ENCODE measurements at regions not wholly inside any gene's neighbourhood (a gene's known extent, or its start where the extent isn't known, plus 50 kb on each side); places are given as distances from the start of the nearest gene placed in this dataset.

GRCh38 chr4:12178614-12179610 lies 750.2 kb upstream of the HS3ST1 start:
- 57 to 59% (median 58%) methylated on average over 11 of the region's 11 CpGs for WGBS, 4 donors
- TF ChIP-seq CTCF (IDR thresholded peaks at IDR 0.05) (no peak), POLR2A (IDR thresholded peaks at IDR 0.05) (no peak)
- no peak overlapping the region for H3K4me3 ChIP-seq
- H3K9me3 ChIP-seq (replicated peaks in 1 of 3) = no peaks in the 10 kb centered on the region
- H3K27ac ChIP-seq = no peak overlapping the region
- H3K36me3 ChIP-seq (replicated peaks in 1 of 2) = no peaks in the 10 kb centered on the region
- peaks cover 7% of the 10 kb centered on the region for H3K27me3 ChIP-seq
- intact Hi-C loops (cut with DNase I) = no loop called here
- H3K4me1 ChIP-seq (replicated peaks in 1 of 2) = no peaks in the 10 kb centered on the region
- no peak for DNase-seq

GRCh38 chr4:12177416-12177815 lies 748.7 kb upstream of the HS3ST1 start:
- Histone ChIP-seq H3K27ac (no peak overlapping the region), H3K36me3 (replicated peaks in 1 of 2) (no peaks in the 10 kb centered on the region), H3K4me1 (replicated peaks in 1 of 2) (no peaks in the 10 kb centered on the region), H3K4me3 (no peak overlapping the region), H3K27me3 (peaks cover 7% of the 10 kb centered on the region), H3K9me3 (replicated peaks in 1 of 3) (no peaks in the 10 kb centered on the region)
- no peak for DNase-seq
- intact Hi-C loops (cut with DNase I) = no loop called here
- TF ChIP-seq CTCF (IDR thresholded peaks at IDR 0.05) = no peak
- no peak for TF ChIP-seq POLR2A (IDR thresholded peaks at IDR 0.05)
- 75 to 88% (median 85%) methylated on average over 2 of the region's 2 CpGs for WGBS, 4 donors

GRCh38 chr4:12173496-12173895 lies 744.8 kb upstream of the HS3ST1 start:
- no peak overlapping the region for H3K4me3 ChIP-seq
- H3K9me3 ChIP-seq (replicated peaks in 1 of 3) = no peaks in the 10 kb centered on the region
- H3K36me3 ChIP-seq (replicated peaks in 1 of 2) = no peaks in the 10 kb centered on the region
- intact Hi-C loops (cut with DNase I) = no loop called here
- no peak for TF ChIP-seq CTCF (IDR thresholded peaks at IDR 0.05)
- TF ChIP-seq POLR2A (IDR thresholded peaks at IDR 0.05) = no peak
- H3K4me1 ChIP-seq (replicated peaks in 1 of 2) = no peaks in the 10 kb centered on the region
- H3K27me3 ChIP-seq = peaks cover 7% of the 10 kb centered on the region
- no peak overlapping the region for H3K27ac ChIP-seq
- DNase-seq = no peak
- 79 to 81% (median 80%) methylated on average over 4 of the region's 4 CpGs for WGBS, 4 donors

GRCh38 chr4:12172198-12172973 lies 743.7 kb upstream of the HS3ST1 start:
- Histone ChIP-seq H3K27me3 (peaks cover 7% of the 10 kb centered on the region), H3K9me3 (replicated peaks in 1 of 3) (no peaks in the 10 kb centered on the region), H3K27ac (no peak overlapping the region), H3K4me1 (replicated peaks in 1 of 2) (no peaks in the 10 kb centered on the region), H3K36me3 (replicated peaks in 1 of 2) (no peaks in the 10 kb centered on the region), H3K4me3 (no peak overlapping the region)
- no peak for DNase-seq
- intact Hi-C loops (cut with DNase I) = no loop called here
- TF ChIP-seq CTCF (IDR thresholded peaks at IDR 0.05) = no peak
- no peak for TF ChIP-seq POLR2A (IDR thresholded peaks at IDR 0.05)
- 42 to 54% (median 47%) methylated on average over 3 of the region's 3 CpGs for WGBS, 4 donors
